Astrocyte (in vitro differentiated cells and primary cell): ENCODE measurements at regions not wholly inside any gene's neighbourhood (a gene's known extent, or its start where the extent isn't known, plus 50 kb on each side); places are given as distances from the start of the nearest gene placed in this dataset.

Experiments used
- EZH2 ChIP-seq: IDR thresholded peaks from 2 replicates; pipeline ENCODE4 v1.6.1; 2012; ENCODE audit warnings: mild to moderate bottlenecking, low read length, inconsistent platforms; ENCODE audit not compliant: insufficient read depth
- TF ChIP-seq, protein P1 (sequence below): IDR thresholded peaks from 2 replicates; pipeline ENCODE4 v1.5.1; 2011; ENCODE audit warnings: low read depth, mild to moderate bottlenecking, inconsistent platforms, low read length, moderate library complexity; ENCODE audit not compliant: insufficient read depth

DNA sequence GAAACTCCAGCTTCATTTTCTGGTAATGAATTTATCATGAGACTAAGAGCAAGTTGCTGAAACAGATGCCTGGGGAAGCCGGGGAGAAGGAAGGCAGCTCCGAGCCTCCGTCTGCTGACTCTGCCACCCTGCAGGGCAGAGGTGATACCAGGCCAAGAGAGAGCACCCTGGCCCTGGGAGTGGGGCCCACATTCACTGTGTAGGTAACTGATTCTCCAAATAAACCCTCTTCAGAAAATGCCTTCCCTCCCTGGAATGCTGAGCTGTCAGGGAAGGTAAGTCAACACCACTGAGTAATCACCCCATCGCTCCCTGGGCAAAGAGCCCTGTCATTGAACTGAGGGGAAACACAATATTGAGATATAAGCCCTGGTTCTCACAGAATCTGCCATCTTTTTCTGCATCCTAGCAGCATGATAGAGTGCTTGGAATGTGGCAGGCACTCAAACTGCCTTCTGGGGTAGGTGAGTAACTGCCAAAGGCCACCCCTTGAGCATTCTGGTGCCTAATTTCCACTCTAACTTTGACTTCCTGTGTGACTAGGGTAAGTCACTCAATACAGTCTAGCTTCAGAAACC lies 147.6 kb downstream of the SPATA19 start:
- TF ChIP-seq, protein P1, sequence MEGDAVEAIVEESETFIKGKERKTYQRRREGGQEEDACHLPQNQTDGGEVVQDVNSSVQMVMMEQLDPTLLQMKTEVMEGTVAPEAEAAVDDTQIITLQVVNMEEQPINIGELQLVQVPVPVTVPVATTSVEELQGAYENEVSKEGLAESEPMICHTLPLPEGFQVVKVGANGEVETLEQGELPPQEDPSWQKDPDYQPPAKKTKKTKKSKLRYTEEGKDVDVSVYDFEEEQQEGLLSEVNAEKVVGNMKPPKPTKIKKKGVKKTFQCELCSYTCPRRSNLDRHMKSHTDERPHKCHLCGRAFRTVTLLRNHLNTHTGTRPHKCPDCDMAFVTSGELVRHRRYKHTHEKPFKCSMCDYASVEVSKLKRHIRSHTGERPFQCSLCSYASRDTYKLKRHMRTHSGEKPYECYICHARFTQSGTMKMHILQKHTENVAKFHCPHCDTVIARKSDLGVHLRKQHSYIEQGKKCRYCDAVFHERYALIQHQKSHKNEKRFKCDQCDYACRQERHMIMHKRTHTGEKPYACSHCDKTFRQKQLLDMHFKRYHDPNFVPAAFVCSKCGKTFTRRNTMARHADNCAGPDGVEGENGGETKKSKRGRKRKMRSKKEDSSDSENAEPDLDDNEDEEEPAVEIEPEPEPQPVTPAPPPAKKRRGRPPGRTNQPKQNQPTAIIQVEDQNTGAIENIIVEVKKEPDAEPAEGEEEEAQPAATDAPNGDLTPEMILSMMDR, result no peak
- TF ChIP-seq EZH2, result no peak
